Transverse colon (tissue), 4 donors: ENCODE measurements at regions not wholly inside any gene's neighbourhood (a gene's known extent, or its start where the extent isn't known, plus 50 kb on each side); places are given as distances from the start of the nearest gene placed in this dataset.

Experiments used
- POLR2AphosphoS5 ChIP-seq, 3 donors: sonication (generic); formaldehyde crosslinking; IDR thresholded peaks; one replicate each; pipeline ENCODE4 v1.6.1; 2016; ENCODE audit warnings: antibody characterized with exemption in 3 of 3
- TF ChIP-seq, protein P1 (sequence below), 5 experiments: fragments of 200-600 bp in 3 of 5; fragments of 450-650 bp in 2 of 5; sonication (generic) in 3 of 5; IDR thresholded peaks; 1 replicate in 2 of 5; 2 replicates in 3 of 5; pipeline ENCODE4 v1.5.1; 2016 to 2017; ENCODE audit warnings: antibody characterized with exemption in 5 of 5, inconsistent platforms in 3 of 5, mild to moderate bottlenecking in 2 of 5, moderate library complexity in 1 of 5

DNA sequence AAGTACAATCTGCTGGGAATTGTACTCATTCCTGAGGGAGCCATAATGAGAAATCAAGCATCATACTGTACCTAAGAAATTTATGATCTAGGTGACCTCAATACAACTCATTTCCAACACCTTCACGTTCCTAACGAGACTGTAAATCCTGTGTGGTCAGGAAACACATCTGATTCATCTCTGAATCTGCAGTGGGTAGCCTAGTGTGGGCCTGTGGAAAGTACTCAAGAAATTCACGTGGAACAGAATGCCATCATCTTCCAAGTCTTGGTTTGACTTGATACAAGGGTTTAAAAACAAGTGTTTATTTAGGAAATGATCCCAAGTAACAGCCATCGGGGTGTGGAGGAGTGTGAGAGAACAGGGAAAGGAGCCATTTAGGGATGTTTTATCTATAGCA lies 568.9 kb downstream of the EDEM1 start:
- TF ChIP-seq, protein P1, sequence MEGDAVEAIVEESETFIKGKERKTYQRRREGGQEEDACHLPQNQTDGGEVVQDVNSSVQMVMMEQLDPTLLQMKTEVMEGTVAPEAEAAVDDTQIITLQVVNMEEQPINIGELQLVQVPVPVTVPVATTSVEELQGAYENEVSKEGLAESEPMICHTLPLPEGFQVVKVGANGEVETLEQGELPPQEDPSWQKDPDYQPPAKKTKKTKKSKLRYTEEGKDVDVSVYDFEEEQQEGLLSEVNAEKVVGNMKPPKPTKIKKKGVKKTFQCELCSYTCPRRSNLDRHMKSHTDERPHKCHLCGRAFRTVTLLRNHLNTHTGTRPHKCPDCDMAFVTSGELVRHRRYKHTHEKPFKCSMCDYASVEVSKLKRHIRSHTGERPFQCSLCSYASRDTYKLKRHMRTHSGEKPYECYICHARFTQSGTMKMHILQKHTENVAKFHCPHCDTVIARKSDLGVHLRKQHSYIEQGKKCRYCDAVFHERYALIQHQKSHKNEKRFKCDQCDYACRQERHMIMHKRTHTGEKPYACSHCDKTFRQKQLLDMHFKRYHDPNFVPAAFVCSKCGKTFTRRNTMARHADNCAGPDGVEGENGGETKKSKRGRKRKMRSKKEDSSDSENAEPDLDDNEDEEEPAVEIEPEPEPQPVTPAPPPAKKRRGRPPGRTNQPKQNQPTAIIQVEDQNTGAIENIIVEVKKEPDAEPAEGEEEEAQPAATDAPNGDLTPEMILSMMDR (IDR thresholded peaks at IDR 0.05) = no peak
- no peak for TF ChIP-seq POLR2AphosphoS5 (IDR thresholded peaks at IDR 0.05)
